DOHH2 (cell line): ENCODE measurements at regions not wholly inside any gene's neighbourhood (a gene's known extent, or its start where the extent isn't known, plus 50 kb on each side); places are given as distances from the start of the nearest gene placed in this dataset.

ENCODE experiments used
- H3F3A ChIP-seq: fragments of 200-600 bp; sonication (generic), shearing (Covaris generic); 2 replicates; pipeline ENCODE4 v1.6.0; 2016; ENCODE audit warnings: antibody characterized with exemption, mild to moderate bottlenecking; ENCODE audit not compliant: control insufficient read depth, insufficient read depth
- H3K27ac ChIP-seq: fragments of 200-600 bp; sonication (generic); 2 replicates; pipeline ENCODE4 v1.5.1; 2014; ENCODE audit warnings: low read depth, mild to moderate bottlenecking, low read length, moderate library complexity
- H3K27me3 ChIP-seq: fragments of 200-600 bp; sonication (generic); 2 replicates; pipeline ENCODE4 v1.6.1; 2014; ENCODE audit warnings: mild to moderate bottlenecking, low read length, mixed read lengths; ENCODE audit not compliant: control insufficient read depth
- H3K36me3 ChIP-seq: fragments of 200-600 bp; sonication (generic); 2 replicates; pipeline ENCODE4 v1.6.1; 2014; ENCODE audit warnings: mild to moderate bottlenecking, low read length, moderate library complexity, mixed read lengths; ENCODE audit not compliant: control insufficient read depth
- H3K4me1 ChIP-seq: fragments of 200-600 bp; sonication (generic); 2 replicates; pipeline ENCODE4 v1.6.1; 2014; ENCODE audit warnings: mild to moderate bottlenecking, low read length, mixed read lengths; ENCODE audit not compliant: control insufficient read depth
- H3K4me2 ChIP-seq: fragments of 200-600 bp; sonication (generic); 2 replicates; pipeline ENCODE4 v1.6.0; 2014; ENCODE audit warnings: mild to moderate bottlenecking, low read length, moderate library complexity
- H3K4me3 ChIP-seq: fragments of 200-600 bp; sonication (generic); 2 replicates; pipeline ENCODE4 v1.5.1; 2014; ENCODE audit warnings: mild to moderate bottlenecking, low read length, mixed read lengths
- H3K79me2 ChIP-seq: fragments of 200-600 bp; sonication (generic); 2 replicates; pipeline ENCODE4 v1.6.1; 2014; ENCODE audit warnings: mild to moderate bottlenecking, low read length, mixed read lengths; ENCODE audit not compliant: control insufficient read depth
- H3K9me2 ChIP-seq: fragments of 200-600 bp; sonication (generic); replicated peaks from 2 replicates; pipeline ENCODE4 v1.6.1; 2014; ENCODE audit warnings: mild to moderate bottlenecking, low read length, mixed read lengths; ENCODE audit not compliant: control insufficient read depth
- H3K9me3 ChIP-seq: fragments of 200-600 bp; sonication (generic); 2 replicates; pipeline ENCODE4 v1.6.1; 2014; ENCODE audit warnings: antibody characterized with exemption, low read length, mixed read lengths; ENCODE audit not compliant: control insufficient read depth, insufficient read depth
- H4K20me1 ChIP-seq: fragments of 200-600 bp; sonication (generic); 2 replicates; pipeline ENCODE4 v1.6.0; 2014; ENCODE audit warnings: low read depth, mild to moderate bottlenecking, antibody characterized with exemption, low read length, moderate library complexity; ENCODE audit not compliant: control insufficient read depth, insufficient read depth
- CTCF ChIP-seq: fragments of 200-600 bp; sonication (generic); IDR thresholded peaks from one replicate; pipeline ENCODE4 v1.5.1; 2014; ENCODE audit warnings: antibody characterized with exemption, mild to moderate bottlenecking, low read depth, low read length; ENCODE audit not compliant: poor library complexity, severe bottlenecking
- EZH2phosphoT487 ChIP-seq: fragments of 200-600 bp; sonication (generic); IDR thresholded peaks from 2 replicates; pipeline ENCODE4 v1.6.1; 2017; ENCODE audit warnings: borderline replicate concordance, mild to moderate bottlenecking, antibody characterized with exemption, low read length, moderate library complexity, mixed read lengths

- H3K27ac ChIP-seq: no peak overlapping the region
- H3K4me3 ChIP-seq: no peak overlapping the region
- no peaks in the 10 kb centered on the region for H3K9me3 ChIP-seq
- no peaks in the 10 kb centered on the region for H3F3A ChIP-seq
- no peaks in the 10 kb centered on the region for H4K20me1 ChIP-seq
- H3K79me2 ChIP-seq: no peaks in the 10 kb centered on the region
- no peak overlapping the region for H3K4me2 ChIP-seq
- H3K27me3 ChIP-seq: no peaks in the 10 kb centered on the region
- H3K36me3 ChIP-seq: no peaks in the 10 kb centered on the region
- H3K4me1 ChIP-seq: no peaks in the 10 kb centered on the region
- H3K9me2 ChIP-seq: no peaks in the 10 kb centered on the region
- no peak for TF ChIP-seq EZH2phosphoT487
- TF ChIP-seq CTCF: no peak
These were observed 466.4 kb upstream of the MEF2C start for GRCh38 chr5:89349246-89349980.

GRCh38 chr5:89346573-89346972 lies 463.6 kb upstream of the MEF2C start:
- H3K36me3 ChIP-seq: no peaks in the 10 kb centered on the region
- no peaks in the 10 kb centered on the region for H3K9me2 ChIP-seq
- no peak overlapping the region for H3K4me2 ChIP-seq
- H3K4me3 ChIP-seq: no peak overlapping the region
- no peaks in the 10 kb centered on the region for H3K79me2 ChIP-seq
- H3F3A ChIP-seq: no peaks in the 10 kb centered on the region
- no peaks in the 10 kb centered on the region for H3K9me3 ChIP-seq
- H3K27ac ChIP-seq: no peak overlapping the region
- no peaks in the 10 kb centered on the region for H3K27me3 ChIP-seq
- H4K20me1 ChIP-seq: no peaks in the 10 kb centered on the region
- H3K4me1 ChIP-seq: 0 out of 2 replicates have a peak, but pooled peaks cover 3% of the 10 kb centered on the region
- TF ChIP-seq CTCF (no peak), EZH2phosphoT487 (no peak)

GRCh38 chr5:89343666-89344065 lies 460.7 kb upstream of the MEF2C start:
- Histone ChIP-seq H3K79me2 (no peaks in the 10 kb centered on the region), H3K4me1 (0 out of 2 replicates have a peak, but pooled peaks cover 3% of the 10 kb centered on the region), H3K36me3 (no peaks in the 10 kb centered on the region), H3F3A (no peaks in the 10 kb centered on the region), H4K20me1 (no peaks in the 10 kb centered on the region), H3K27me3 (no peaks in the 10 kb centered on the region), H3K4me2 (no peak overlapping the region), H3K9me3 (no peaks in the 10 kb centered on the region), H3K9me2 (no peaks in the 10 kb centered on the region), H3K4me3 (no peak overlapping the region), H3K27ac (no peak overlapping the region)
- TF ChIP-seq EZH2phosphoT487 (no peak), CTCF (no peak)
